NCI-H510A treated with DMSO at 0.1 percent for 48 hours (cell line): ENCODE measurements at regions not wholly inside any gene's neighbourhood (a gene's known extent, or its start where the extent isn't known, plus 50 kb on each side); places are given as distances from the start of the nearest gene placed in this dataset.
"Not testable (repeated sequence)": the region's sequence is repeated elsewhere in the genome, so short reads cannot be mapped to it uniquely, and the experiment has no call there.

ENCODE experiments used
- DNase-seq: peaks from one replicate; lab custom pipeline; 2025; lab: John Stamatoyannopoulos, UW

GRCh38 chr15:38745126-38745525 is 180.5 kb upstream of the RASGRP1 start:
- DNase-seq: no peak

- DNase-seq: no peak
Measured at GRCh38 chr15:38745626-38746025, 181.0 kb upstream of the RASGRP1 start.

- no peak for DNase-seq
Measured at GRCh38 chr15:38746211-38746610, 181.6 kb upstream of the RASGRP1 start.

- no peak for DNase-seq
Measured at GRCh38 chr15:38748710-38749109, 184.1 kb upstream of the RASGRP1 start.

- peak; percentile 66 for DNase-seq
Measured at GRCh38 chr15:38750786-38751185, 186.2 kb upstream of the RASGRP1 start.

GRCh38 chr15:38755718-38756117 is 191.1 kb upstream of the RASGRP1 start:
- no peak for DNase-seq

- DNase-seq: no peak
Measured at GRCh38 chr15:38756441-38756840, 191.8 kb upstream of the RASGRP1 start.

- DNase-seq: peak; percentile 1
Measured at GRCh38 chr15:38758043-38758442, 193.4 kb upstream of the RASGRP1 start.

- no peak for DNase-seq
Measured at GRCh38 chr15:38761681-38762080, 197.1 kb upstream of the RASGRP1 start.

- no peak for DNase-seq
Measured at GRCh38 chr15:38768970-38769369, 204.4 kb upstream of the RASGRP1 start.

- no peak for DNase-seq
Measured at GRCh38 chr15:38769492-38769891, 204.9 kb upstream of the RASGRP1 start.

GRCh38 chr15:38774076-38774475 is 209.5 kb upstream of the RASGRP1 start:
- not testable (repeated sequence) for DNase-seq

GRCh38 chr15:38781196-38781595 is 216.6 kb upstream of the RASGRP1 start:
- no peak for DNase-seq

- DNase-seq: no peak
Measured at GRCh38 chr15:38782156-38782555, 217.5 kb upstream of the RASGRP1 start.

- DNase-seq: peak; percentile 1
Measured at GRCh38 chr15:38788918-38789317, 224.3 kb upstream of the RASGRP1 start.

- DNase-seq: no peak
Measured at GRCh38 chr15:38789566-38789965, 225.0 kb upstream of the RASGRP1 start.

GRCh38 chr15:38793206-38793810 is 228.7 kb upstream of the RASGRP1 start:
- DNase-seq: no peak

- no peak for DNase-seq
Measured at GRCh38 chr15:38795471-38796245, 231.0 kb upstream of the RASGRP1 start.

GRCh38 chr15:38796589-38796988 is 232.0 kb upstream of the RASGRP1 start:
- no peak for DNase-seq

- not testable (repeated sequence) for DNase-seq
Measured at GRCh38 chr15:38797506-38797905, 232.9 kb upstream of the RASGRP1 start.

- DNase-seq: not testable (repeated sequence)
Measured at GRCh38 chr15:38799202-38799601, 234.6 kb upstream of the RASGRP1 start.

GRCh38 chr15:38809621-38810020 is 245.0 kb upstream of the RASGRP1 start:
- no peak for DNase-seq

- no peak for DNase-seq
Measured at GRCh38 chr15:38810686-38811085, 246.1 kb upstream of the RASGRP1 start.

- DNase-seq: not testable (repeated sequence)
Measured at GRCh38 chr15:38814254-38814653, 249.6 kb upstream of the RASGRP1 start.
